AG04450 (cell line): ENCODE measurements at regions not wholly inside any gene's neighbourhood (a gene's known extent, or its start where the extent isn't known, plus 50 kb on each side); places are given as distances from the start of the nearest gene placed in this dataset.

Experiments
- CTCF ChIA-PET: fragments of 300-600, 350-600 bp; formaldehyde crosslinking; extraction: SDS; loops from one replicate; lab custom pipeline; 2022; ENCODE audit warnings: antibody characterized with exemption, inconsistent platforms; lab: Charles Lee
- POLR2A ChIA-PET: fragments of 350-600 bp; formaldehyde crosslinking; extraction: SDS; loops from one replicate; lab custom pipeline; 2021; ENCODE audit warnings: antibody characterized with exemption, inconsistent platforms; lab: Yijun Ruan, JAX
- DNase-seq: peaks from one replicate; pipeline ENCODE4 v3.0.0-alpha.2; 2011; ENCODE audit warnings: low read depth, low spot score
- H3K27ac ChIP-seq: one replicate; pipeline ENCODE4 v1.5.1; 2012; ENCODE audit warnings: low read depth, low read length, control low read depth
- H3K27me3 ChIP-seq: one replicate; pipeline ENCODE4 v1.6.0; 2012; ENCODE audit warnings: low read length; ENCODE audit not compliant: control insufficient read depth, insufficient read depth
- H3K4me3 ChIP-seq: 2 replicates; pipeline ENCODE4 v1.5.1; 2011; ENCODE audit warnings: mild to moderate bottlenecking, low read depth, low read length, control low read depth
- H3K9me3 ChIP-seq: 2 replicates; pipeline ENCODE4 v1.5.1; 2012; ENCODE audit warnings: low read length; ENCODE audit not compliant: control insufficient read depth, insufficient read depth
- CTCF ChIP-seq: IDR thresholded peaks from 2 replicates; pipeline ENCODE4 v1.5.1; 2011; ENCODE audit warnings: low read depth, low read length, control low read depth, inconsistent platforms

GRCh38 chr2:60273836-60274235 lies 279.6 kb downstream of the BCL11A start:
- Histone ChIP-seq H3K4me3 (no peak overlapping the region), H3K9me3 (no peaks in the 10 kb centered on the region), H3K27ac (no peak overlapping the region), H3K27me3 (no peaks in the 10 kb centered on the region)
- ChIA-PET CTCF (no interaction called here), POLR2A (no interaction called here)
- DNase-seq = no peak
- TF ChIP-seq CTCF = no peak

DNA sequence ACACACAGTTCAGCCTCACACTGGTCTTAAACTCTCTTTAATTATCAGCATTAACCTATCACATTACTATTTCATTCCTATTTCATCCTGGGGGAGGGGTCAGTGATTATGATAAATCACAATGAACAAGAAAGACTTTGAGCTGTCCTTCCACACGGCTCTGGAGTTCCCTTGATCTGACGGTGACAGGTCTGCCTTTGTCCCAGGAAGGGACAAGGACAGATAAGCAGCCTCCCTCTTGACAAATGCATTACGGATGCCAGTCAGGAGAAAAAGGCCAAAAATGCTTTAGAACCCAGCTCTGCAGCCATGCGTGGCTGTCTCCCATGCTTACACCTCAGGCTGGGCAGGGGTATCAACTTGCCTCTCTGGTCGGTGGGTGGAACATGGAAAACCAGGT lies 281.7 kb downstream of the BCL11A start:
- ChIA-PET CTCF (interaction anchor here (0.7 kb wide), 1 partner anchor 311 kb away, joined by 3 read pairs; no protein-coding TSS in a partner anchor), POLR2A (no interaction called here)
- Histone ChIP-seq H3K4me3 (no peak overlapping the region), H3K9me3 (no peaks in the 10 kb centered on the region), H3K27ac (no peak overlapping the region), H3K27me3 (no peaks in the 10 kb centered on the region)
- DNase-seq = no peak
- no peak for TF ChIP-seq CTCF

DNA sequence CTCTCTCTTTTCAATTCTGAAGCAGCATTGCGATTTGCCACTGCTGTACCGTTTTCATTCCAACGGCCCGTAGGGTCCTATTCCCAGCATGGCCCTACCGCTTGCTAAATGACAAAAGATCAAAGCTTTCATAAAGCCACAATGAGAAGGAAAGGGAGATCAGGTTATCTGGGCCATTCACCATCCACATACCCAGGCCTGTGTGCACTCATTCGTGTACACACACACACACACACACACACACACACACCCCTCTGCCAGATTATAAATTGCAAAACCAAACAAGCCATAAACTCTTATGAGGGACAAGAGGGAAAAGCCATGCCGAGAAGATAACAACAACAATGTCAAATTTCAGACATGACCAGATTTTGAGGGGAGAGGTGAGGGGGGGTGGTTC lies 282.3 kb downstream of the BCL11A start:
- DNase-seq = no peak
- no peak overlapping the region for H3K4me3 ChIP-seq
- CTCF ChIA-PET = interaction anchor here (0.7 kb wide), 1 partner anchor 311 kb away, joined by 3 read pairs; no protein-coding TSS in a partner anchor
- H3K27ac ChIP-seq = no peak overlapping the region
- no peak for TF ChIP-seq CTCF
- no peaks in the 10 kb centered on the region for H3K9me3 ChIP-seq
- no peaks in the 10 kb centered on the region for H3K27me3 ChIP-seq
- POLR2A ChIA-PET = no interaction called here

DNA sequence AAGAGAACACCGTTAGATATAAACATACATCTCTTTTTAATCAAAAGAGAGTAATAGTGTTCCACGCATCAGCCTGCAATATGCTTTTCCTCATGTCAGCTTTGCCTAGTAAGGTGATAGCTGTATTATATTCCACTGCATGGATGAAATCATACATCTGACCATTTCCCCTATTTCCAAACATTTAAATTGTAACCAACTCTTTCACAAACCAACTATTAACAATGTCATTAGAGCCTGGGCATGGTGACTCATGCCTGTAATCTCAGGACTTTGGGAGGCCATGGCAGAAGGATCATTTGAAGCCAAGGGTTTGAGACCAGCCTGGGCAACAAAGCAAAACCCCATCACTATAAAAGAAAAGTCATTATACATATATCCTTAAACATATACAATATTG lies 284.8 kb downstream of the BCL11A start:
- no peak for TF ChIP-seq CTCF
- Histone ChIP-seq H3K27me3 (no peaks in the 10 kb centered on the region), H3K9me3 (peaks cover 2% of the 10 kb centered on the region; the same call in 1 of the 2 replicates), H3K4me3 (no peak overlapping the region), H3K27ac (no peak overlapping the region)
- DNase-seq = no peak
- ChIA-PET CTCF (no interaction called here), POLR2A (no interaction called here)

GRCh38 chr2:60268032-60268431 lies 285.4 kb downstream of the BCL11A start:
- TF ChIP-seq CTCF = no peak
- Histone ChIP-seq H3K27me3 (no peaks in the 10 kb centered on the region), H3K9me3 (peaks cover 2% of the 10 kb centered on the region; the same call in 1 of the 2 replicates), H3K27ac (no peak overlapping the region), H3K4me3 (no peak overlapping the region)
- no peak for DNase-seq
- CTCF ChIA-PET = no interaction called here
- POLR2A ChIA-PET = no interaction called here
